ENCODE measurements at regions not wholly inside any gene's neighbourhood (a gene's known extent, or its start where the extent isn't known, plus 50 kb on each side); places are given as distances from the start of the nearest gene placed in this dataset. TPM values are rescaled to one million over a fixed set of nuclear protein-coding genes. Genes with fewer than 3 reads are reported as not detected.

DNA sequence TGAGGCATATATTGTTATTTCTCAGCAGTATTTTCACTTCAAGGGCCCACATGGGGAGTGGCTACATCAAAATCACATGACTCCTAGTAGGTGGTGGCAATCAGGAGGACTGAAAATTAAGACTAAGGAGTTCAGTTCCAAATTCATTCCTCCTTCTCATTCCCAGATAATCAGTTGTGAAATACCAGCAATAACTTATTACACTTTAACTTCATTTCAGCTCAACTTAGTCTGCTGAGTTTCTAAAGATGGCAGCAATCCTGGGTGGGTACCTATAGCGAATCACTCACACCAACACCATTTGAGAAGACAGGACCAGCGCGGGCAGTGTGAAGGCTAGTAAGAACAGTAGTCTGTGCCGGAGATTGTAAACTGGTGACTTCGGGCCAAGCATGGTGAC is 63.9 kb upstream of the SLC10A2 start:
- Histone ChIP-seq H3K27ac (no peak overlapping the region), H3K27me3 (no peaks in the 10 kb centered on the region), H3K9me3 (no peaks in the 10 kb centered on the region), H3K4me1 (no peaks in the 10 kb centered on the region), H3K36me3 (no peaks in the 10 kb centered on the region), H3K4me3 (no peak overlapping the region)
- no peak for TF ChIP-seq POLR2AphosphoS5 (IDR thresholded peaks at IDR 0.05; ENCODE audit: insufficient read depth in 1 of 2, low read depth in 1 of 2)
- no peak for TF ChIP-seq CTCF (IDR thresholded peaks at IDR 0.05)
- TF ChIP-seq POLR2A (IDR thresholded peaks at IDR 0.05): no peak
- no peak for DNase-seq (ENCODE audit: extremely low spot score in 2 of 2)
- intact Hi-C loops (cut with DNase I): no loop called here

Small RNAs in the stretch of these regions (small RNA-seq; reads per million reads assigned to genes)
- gene RF00402 (not detected), gene RF02090 (not detected), gene RF02091 (not detected), gene RNA5SP38 (not detected)

Measured in vagina (tissue), 2 donors.